ENCODE measurements at regions not wholly inside any gene's neighbourhood (a gene's known extent, or its start where the extent isn't known, plus 50 kb on each side); places are given as distances from the start of the nearest gene placed in this dataset.

DNA sequence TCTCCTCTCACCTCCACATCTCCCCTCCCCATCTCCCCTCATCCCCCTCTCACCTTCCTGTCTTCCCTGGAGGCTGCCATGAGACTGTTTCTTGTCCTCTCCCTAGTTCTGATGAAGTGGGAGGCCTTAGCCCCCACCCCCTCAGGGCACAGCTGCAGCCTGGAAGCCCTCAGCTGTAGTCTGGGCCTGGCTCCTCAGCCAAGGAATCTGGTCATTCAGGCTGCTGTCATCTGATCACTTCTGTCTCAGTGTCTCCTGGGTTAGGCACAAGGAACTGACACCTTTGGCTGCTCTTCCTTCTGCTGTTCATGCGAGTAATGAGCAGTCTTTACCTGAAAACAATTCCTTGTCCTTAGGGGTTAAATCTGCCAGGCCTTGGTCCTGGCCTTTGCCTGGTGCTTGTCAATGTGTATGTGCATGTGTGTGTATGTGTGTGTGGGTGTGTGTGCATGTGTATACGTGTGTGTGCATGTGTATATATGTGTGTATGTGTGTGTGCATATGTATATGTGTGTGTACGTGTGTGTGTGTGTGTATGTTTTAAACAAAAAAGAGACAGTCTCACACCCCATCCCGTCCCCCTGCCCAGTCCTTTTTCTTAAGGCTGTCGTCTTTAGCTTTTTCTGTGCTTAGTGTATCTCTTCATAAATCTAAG lies 153.5 kb upstream of the TMEM72 start:
- TF ChIP-seq, protein P1, sequence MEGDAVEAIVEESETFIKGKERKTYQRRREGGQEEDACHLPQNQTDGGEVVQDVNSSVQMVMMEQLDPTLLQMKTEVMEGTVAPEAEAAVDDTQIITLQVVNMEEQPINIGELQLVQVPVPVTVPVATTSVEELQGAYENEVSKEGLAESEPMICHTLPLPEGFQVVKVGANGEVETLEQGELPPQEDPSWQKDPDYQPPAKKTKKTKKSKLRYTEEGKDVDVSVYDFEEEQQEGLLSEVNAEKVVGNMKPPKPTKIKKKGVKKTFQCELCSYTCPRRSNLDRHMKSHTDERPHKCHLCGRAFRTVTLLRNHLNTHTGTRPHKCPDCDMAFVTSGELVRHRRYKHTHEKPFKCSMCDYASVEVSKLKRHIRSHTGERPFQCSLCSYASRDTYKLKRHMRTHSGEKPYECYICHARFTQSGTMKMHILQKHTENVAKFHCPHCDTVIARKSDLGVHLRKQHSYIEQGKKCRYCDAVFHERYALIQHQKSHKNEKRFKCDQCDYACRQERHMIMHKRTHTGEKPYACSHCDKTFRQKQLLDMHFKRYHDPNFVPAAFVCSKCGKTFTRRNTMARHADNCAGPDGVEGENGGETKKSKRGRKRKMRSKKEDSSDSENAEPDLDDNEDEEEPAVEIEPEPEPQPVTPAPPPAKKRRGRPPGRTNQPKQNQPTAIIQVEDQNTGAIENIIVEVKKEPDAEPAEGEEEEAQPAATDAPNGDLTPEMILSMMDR (IDR thresholded peaks at IDR 0.05) = no peak
- no peak for TF ChIP-seq POLR2A (IDR thresholded peaks at IDR 0.05)
